MM.1S (cell line): ENCODE measurements at regions not wholly inside any gene's neighbourhood (a gene's known extent, or its start where the extent isn't known, plus 50 kb on each side); places are given as distances from the start of the nearest gene placed in this dataset.

ENCODE experiments used
- DNase-seq: peaks from one replicate; pipeline ENCODE4 v3.0.0-alpha.2; 2015
- H2AFZ ChIP-seq: fragments of 300-600 bp; sonication (generic); 2 replicates; pipeline ENCODE4 v1.6.0; 2016; ENCODE audit warnings: antibody characterized with exemption, low read length
- H3F3A ChIP-seq: fragments of 300-600 bp; sonication (generic); 2 replicates; pipeline ENCODE4 v1.6.1; 2016; ENCODE audit warnings: mild to moderate bottlenecking, antibody characterized with exemption, low read length, moderate library complexity, mixed read lengths; ENCODE audit not compliant: insufficient read depth
- H3K27ac ChIP-seq: fragments of 300-600 bp; sonication (generic); 2 replicates; pipeline ENCODE4 v1.5.1; 2016; ENCODE audit warnings: mild to moderate bottlenecking, low read length
- H3K27me3 ChIP-seq: fragments of 300-600 bp; sonication (generic); replicated peaks from 2 replicates; pipeline ENCODE4 v1.6.0; 2016; ENCODE audit warnings: low read length; ENCODE audit not compliant: insufficient read depth
- H3K36me3 ChIP-seq: fragments of 300-600 bp; sonication (generic); replicated peaks from 2 replicates; pipeline ENCODE4 v1.6.1; 2016; ENCODE audit warnings: mild to moderate bottlenecking, low read length, mixed read lengths; ENCODE audit not compliant: insufficient read depth
- H3K4me1 ChIP-seq: fragments of 300-600 bp; sonication (generic); 2 replicates; pipeline ENCODE4 v1.6.1; 2016; ENCODE audit warnings: low read length, mixed read lengths
- H3K4me2 ChIP-seq: fragments of 300-600 bp; sonication (generic); 2 replicates; pipeline ENCODE4 v1.6.0; 2016; ENCODE audit warnings: low read depth, low read length
- H3K4me3 ChIP-seq: fragments of 300-600 bp; sonication (generic); 2 replicates; pipeline ENCODE4 v1.5.1; 2016; ENCODE audit warnings: low read length, mixed read lengths
- H3K79me2 ChIP-seq: fragments of 300-600 bp; sonication (generic); 2 replicates; pipeline ENCODE4 v1.6.1; 2016; ENCODE audit warnings: mixed run types, low read length, mixed read lengths
- H3K9ac ChIP-seq: fragments of 300-600 bp; sonication (generic); 2 replicates; pipeline ENCODE4 v1.6.1; 2016; ENCODE audit warnings: low read length, mixed read lengths
- H3K9me2 ChIP-seq: fragments of 300-600 bp; sonication (generic); replicated peaks from 2 replicates; pipeline ENCODE4 v1.6.1; 2016; ENCODE audit warnings: mild to moderate bottlenecking, low read length, mixed read lengths; ENCODE audit not compliant: insufficient read depth
- H3K9me3 ChIP-seq: fragments of 300-600 bp; sonication (generic); replicated peaks from 2 replicates; pipeline ENCODE4 v1.6.1; 2016; ENCODE audit warnings: mild to moderate bottlenecking, low read length, mixed read lengths; ENCODE audit not compliant: insufficient read depth
- H4K20me1 ChIP-seq: fragments of 300-600 bp; sonication (generic); 2 replicates; pipeline ENCODE4 v1.6.1; 2016; ENCODE audit warnings: mild to moderate bottlenecking, low read length, moderate library complexity, mixed read lengths; ENCODE audit not compliant: insufficient read depth
- CTCF ChIP-seq: fragments of 300-600 bp; sonication (generic); IDR thresholded peaks from 2 replicates; pipeline ENCODE4 v1.5.1; 2016; ENCODE audit warnings: antibody characterized with exemption, low read length, mixed read lengths
- EZH2 ChIP-seq: fragments of 300-600 bp; sonication (generic); optimal IDR thresholded peaks from 2 replicates; pipeline ENCODE3; 2017; ENCODE audit warnings: low read depth, mild to moderate bottlenecking, antibody characterized with exemption, low read length, mixed read lengths
- EZH2phosphoT487 ChIP-seq: fragments of 300-600 bp; sonication (generic); IDR thresholded peaks from 2 replicates; pipeline ENCODE4 v1.6.1; 2018; ENCODE audit warnings: antibody characterized with exemption, low read length

GRCh38 chr1:227451954-227452353 is 111.4 kb upstream of the ZNF678 start:
- Histone ChIP-seq H3K4me3 (no peak overlapping the region), H3K4me1 (no peaks in the 10 kb centered on the region), H3K27ac (no peak overlapping the region), H3K27me3 (no peaks in the 10 kb centered on the region), H3K36me3 (no peaks in the 10 kb centered on the region), H3K9ac (no peak overlapping the region), H2AFZ (no peak overlapping the region), H3K79me2 (no peaks in the 10 kb centered on the region), H3K9me2 (no peaks in the 10 kb centered on the region), H3K9me3 (no peaks in the 10 kb centered on the region), H4K20me1 (no peaks in the 10 kb centered on the region), H3K4me2 (no peak overlapping the region), H3F3A (no peaks in the 10 kb centered on the region)
- TF ChIP-seq EZH2phosphoT487 (no peak), CTCF (no peak), EZH2 (no peak)
- DNase-seq = no peak

DNA sequence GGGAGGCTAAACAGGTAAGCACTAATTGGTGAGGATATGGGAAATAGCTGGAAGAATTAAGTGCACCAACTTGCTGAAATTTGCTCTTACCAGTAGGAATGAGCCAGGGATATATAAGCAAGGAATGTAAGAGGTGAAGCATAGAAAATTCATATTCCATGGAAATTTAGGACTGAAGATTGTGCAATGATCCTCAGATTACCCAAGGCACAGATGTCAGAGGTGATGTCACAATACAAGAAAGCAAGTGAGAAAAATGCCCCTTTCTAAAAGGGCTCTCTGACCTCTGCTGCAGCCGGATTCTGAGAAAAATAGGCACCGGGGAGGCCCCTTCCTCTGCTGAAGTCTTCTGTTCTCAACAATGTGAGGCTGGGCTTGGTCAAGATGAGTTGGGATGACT is 112.3 kb upstream of the ZNF678 start:
- no peak overlapping the region for H3K4me2 ChIP-seq
- no peak overlapping the region for H3K27ac ChIP-seq
- no peaks in the 10 kb centered on the region for H3K4me1 ChIP-seq
- H3K9me2 ChIP-seq = no peaks in the 10 kb centered on the region
- no peaks in the 10 kb centered on the region for H3K9me3 ChIP-seq
- H3F3A ChIP-seq = no peaks in the 10 kb centered on the region
- no peak overlapping the region for H2AFZ ChIP-seq
- H3K36me3 ChIP-seq = no peaks in the 10 kb centered on the region
- no peaks in the 10 kb centered on the region for H3K27me3 ChIP-seq
- H3K4me3 ChIP-seq = no peak overlapping the region
- H3K9ac ChIP-seq = no peak overlapping the region
- no peaks in the 10 kb centered on the region for H4K20me1 ChIP-seq
- no peak for TF ChIP-seq CTCF
- TF ChIP-seq EZH2phosphoT487 = no peak
- TF ChIP-seq EZH2 = no peak
- DNase-seq = no peak
- H3K79me2 ChIP-seq = no peaks in the 10 kb centered on the region

- Histone ChIP-seq H3K9me3 (no peaks in the 10 kb centered on the region), H3K4me3 (no peak overlapping the region), H3K4me1 (no peaks in the 10 kb centered on the region), H3K79me2 (no peaks in the 10 kb centered on the region), H3K36me3 (no peaks in the 10 kb centered on the region), H2AFZ (no peak overlapping the region), H3K27ac (no peak overlapping the region), H3K4me2 (no peak overlapping the region), H3K9ac (no peak overlapping the region), H3K27me3 (no peaks in the 10 kb centered on the region), H3K9me2 (no peaks in the 10 kb centered on the region), H3F3A (no peaks in the 10 kb centered on the region), H4K20me1 (no peaks in the 10 kb centered on the region)
- TF ChIP-seq EZH2phosphoT487 (no peak), CTCF (no peak), EZH2 (no peak)
- no peak for DNase-seq
Observed at GRCh38 chr1:227450489-227450888, 112.9 kb upstream of the ZNF678 start.
